Endothelial cell of umbilical vein (primary cell): ENCODE measurements at regions not wholly inside any gene's neighbourhood (a gene's known extent, or its start where the extent isn't known, plus 50 kb on each side); places are given as distances from the start of the nearest gene placed in this dataset.

Experiments
- CTCF ChIP-seq, 2 donors: IDR thresholded peaks; 1 replicate in 1 of 2; 2 replicates in 1 of 2; pipeline ENCODE4 v1.5.1; 2011; ENCODE audit warnings: low read length in 2 of 2, mild to moderate bottlenecking in 2 of 2, moderate library complexity in 2 of 2, control low read depth in 1 of 2, inconsistent platforms in 1 of 2, low read depth in 1 of 2; ENCODE audit not compliant: insufficient read depth in 1 of 2; ENCODE audit errors: extremely low read depth in 1 of 2
- GATA2 ChIP-seq: IDR thresholded peaks from 2 replicates; pipeline ENCODE4 v1.7.0; 2011; ENCODE audit warnings: low read depth, mild to moderate bottlenecking, moderate library complexity, mixed read lengths, low read length; ENCODE audit not compliant: insufficient read length, insufficient read depth
- JUN ChIP-seq: IDR thresholded peaks from 2 replicates; pipeline ENCODE4 v1.6.1; 2011; ENCODE audit warnings: borderline replicate concordance, low read depth; ENCODE audit not compliant: insufficient read length, insufficient read depth
- POLR2A ChIP-seq: IDR thresholded peaks from 2 replicates; pipeline ENCODE4 v1.6.1; 2012; ENCODE audit warnings: low read depth, mild to moderate bottlenecking, control low read depth, low read length
- POLR2AphosphoS5 ChIP-seq: IDR thresholded peaks from 2 replicates; pipeline ENCODE4 v1.6.1; 2012; ENCODE audit warnings: low read depth, mild to moderate bottlenecking, control low read depth, low read length, moderate library complexity; ENCODE audit not compliant: insufficient read depth

GRCh38 chr18:1006965-1007364 lies 102.3 kb downstream of the ADCYAP1 start:
- TF ChIP-seq CTCF (IDR thresholded peaks at IDR 0.05; ENCODE audit: extremely low read depth in 1 of 2, insufficient read depth in 1 of 2, low read depth in 1 of 2, low read length in 2 of 2) (no peak), POLR2A (no peak), POLR2AphosphoS5 (no peak), JUN (no peak), GATA2 (no peak)
